A673 (cell line): ENCODE measurements at regions not wholly inside any gene's neighbourhood (a gene's known extent, or its start where the extent isn't known, plus 50 kb on each side); places are given as distances from the start of the nearest gene placed in this dataset.

Source experiments
- CTCF ChIP-seq: fragments of 300-800, 200-600 bp; sonication (generic); conservative IDR thresholded peaks from 2 replicates; pipeline ENCODE4 v1.5.1; 2017; ENCODE audit warnings: low read depth, mild to moderate bottlenecking, antibody characterized with exemption, low read length, moderate library complexity, mixed read lengths
- EZH2 ChIP-seq: fragments of 200-600 bp; sonication (generic); IDR thresholded peaks from 2 replicates; pipeline ENCODE4 v1.6.1; 2017; ENCODE audit warnings: borderline replicate concordance, low read depth, mild to moderate bottlenecking, mixed read lengths, antibody characterized with exemption, low read length; ENCODE audit not compliant: poor library complexity, severe bottlenecking

GRCh38 chr10:43994539-43994938, 345.9 kb upstream of the ZNF32 start:
- TF ChIP-seq CTCF (no peak), EZH2 (no peak)
